HEK293 (cell line): ENCODE measurements at regions not wholly inside any gene's neighbourhood (a gene's known extent, or its start where the extent isn't known, plus 50 kb on each side); places are given as distances from the start of the nearest gene placed in this dataset.

ENCODE experiments used
- CTCF ChIA-PET: fragments of 350-600 bp; formaldehyde crosslinking; extraction: SDS; loops from one replicate; lab custom pipeline; 2021; ENCODE audit warnings: antibody characterized with exemption; lab: Yijun Ruan, JAX
- POLR2A ChIA-PET: fragments of 300-600 bp; formaldehyde crosslinking; extraction: SDS; loops from one replicate; lab custom pipeline; 2020; ENCODE audit warnings: antibody characterized with exemption, inconsistent platforms; lab: Yijun Ruan, JAX
- H3K27ac ChIP-seq: fragments of 200-500 bp; sonication (Bioruptor generic); 2 replicates; pipeline ENCODE4 v1.5.1; 2014; ENCODE audit warnings: low read depth, low read length, control low read depth, inconsistent platforms; ENCODE audit errors: extremely low read depth
- H3K36me3 ChIP-seq, 2 experiments: fragments of 200-500 bp in 1 of 2; sonication (Bioruptor generic) in 1 of 2; 1 replicate in 1 of 2; 2 replicates in 1 of 2; pipeline ENCODE4 v1.5.1; 2014 to 2017; ENCODE audit warnings: inconsistent platforms in 2 of 2, low read length in 2 of 2; ENCODE audit not compliant: control insufficient read depth in 2 of 2, insufficient read depth in 1 of 2
- H3K4me1 ChIP-seq: fragments of 200-500 bp; sonication (Bioruptor generic); 2 replicates; pipeline ENCODE4 v1.5.1; 2014; ENCODE audit warnings: mild to moderate bottlenecking, low read length, inconsistent platforms; ENCODE audit not compliant: control insufficient read depth, insufficient read depth
- H3K4me3 ChIP-seq: 2 replicates; pipeline ENCODE4 v1.5.1; 2011; ENCODE audit warnings: low read depth, mild to moderate bottlenecking, control low read depth, low read length, moderate library complexity
- H3K9me3 ChIP-seq: fragments of 200-500 bp; sonication (Bioruptor generic); 2 replicates; pipeline ENCODE4 v1.5.1; 2014; ENCODE audit warnings: low read depth, low read length, inconsistent platforms; ENCODE audit not compliant: control insufficient read depth, insufficient read depth
- BCL11B ChIP-seq: fragments of 450-650 bp; formaldehyde crosslinking; IDR thresholded peaks from 2 replicates; pipeline ENCODE4 v1.5.1; 2016; ENCODE audit warnings: low read depth, missing biosample characterization, missing genetic modification characterization
- FEZF1 ChIP-seq: fragments of 450-650 bp; formaldehyde crosslinking; IDR thresholded peaks from 2 replicates; pipeline ENCODE4 v1.5.1; 2016; ENCODE audit warnings: missing biosample characterization, missing genetic modification characterization
- KLF10 ChIP-seq: fragments of 450-650 bp; IDR thresholded peaks from 2 replicates; pipeline ENCODE4 v1.5.1; 2018; ENCODE audit warnings: missing biosample characterization, mild to moderate bottlenecking, missing genetic modification characterization
- KLF8 ChIP-seq: fragments of 450-650 bp; formaldehyde crosslinking; IDR thresholded peaks from 2 replicates; pipeline ENCODE4 v1.5.1; 2016; ENCODE audit warnings: missing biosample characterization, missing genetic modification characterization
- KLF9 ChIP-seq: fragments of 450-650 bp; formaldehyde crosslinking; IDR thresholded peaks from 2 replicates; pipeline ENCODE4 v1.5.1; 2016; ENCODE audit warnings: missing biosample characterization, missing genetic modification characterization, low read depth
- ZFP69B ChIP-seq: fragments of 450-650 bp; formaldehyde crosslinking; IDR thresholded peaks from 2 replicates; pipeline ENCODE4 v1.5.1; 2016; ENCODE audit warnings: missing biosample characterization, missing genetic modification characterization
- ZNF155 ChIP-seq: fragments of 450-650 bp; formaldehyde crosslinking; IDR thresholded peaks from 2 replicates; pipeline ENCODE4 v1.5.1; 2016; ENCODE audit warnings: missing biosample characterization, missing genetic modification characterization
- ZNF202 ChIP-seq: fragments of 450-650 bp; formaldehyde crosslinking; IDR thresholded peaks from 2 replicates; pipeline ENCODE4 v1.5.1; 2016; ENCODE audit warnings: missing biosample characterization, missing genetic modification characterization, borderline replicate concordance
- ZNF341 ChIP-seq: fragments of 450-650 bp; formaldehyde crosslinking; IDR thresholded peaks from 2 replicates; pipeline ENCODE4; 2016; ENCODE audit warnings: low read depth, missing biosample characterization, missing genetic modification characterization
- ZNF366 ChIP-seq: fragments of 450-650 bp; formaldehyde crosslinking; conservative IDR thresholded peaks from 2 replicates; pipeline ENCODE4 v1.5.1; 2016; ENCODE audit warnings: missing biosample characterization, missing genetic modification characterization
- ZNF530 ChIP-seq: fragments of 450-650 bp; formaldehyde crosslinking; IDR thresholded peaks from 2 replicates; pipeline ENCODE4 v1.5.1; 2016; ENCODE audit warnings: low read depth, missing biosample characterization, missing genetic modification characterization
- ZNF621 ChIP-seq: fragments of 450-650 bp; formaldehyde crosslinking; IDR thresholded peaks from 2 replicates; pipeline ENCODE4 v1.5.1; 2017; ENCODE audit warnings: missing biosample characterization, missing genetic modification characterization
- ZNF747 ChIP-seq: fragments of 450-650 bp; formaldehyde crosslinking; IDR thresholded peaks from 2 replicates; pipeline ENCODE4 v1.5.1; 2016; ENCODE audit warnings: missing biosample characterization, missing genetic modification characterization
- ZNF76 ChIP-seq: fragments of 450-650 bp; formaldehyde crosslinking; IDR thresholded peaks from 2 replicates; pipeline ENCODE4; 2016; ENCODE audit warnings: low read depth, missing biosample characterization, missing genetic modification characterization, borderline replicate concordance
- TF ChIP-seq, protein P1 (sequence below): fragments of 450-650 bp; formaldehyde crosslinking; IDR thresholded peaks from 2 replicates; pipeline ENCODE4 v1.5.1; 2016; ENCODE audit warnings: missing biosample characterization, missing genetic modification characterization
- TF ChIP-seq, protein P2 (sequence below): fragments of 450-650 bp; formaldehyde crosslinking; IDR thresholded peaks from 2 replicates; pipeline ENCODE4 v1.5.1; 2016; ENCODE audit warnings: missing biosample characterization, missing genetic modification characterization

DNA sequence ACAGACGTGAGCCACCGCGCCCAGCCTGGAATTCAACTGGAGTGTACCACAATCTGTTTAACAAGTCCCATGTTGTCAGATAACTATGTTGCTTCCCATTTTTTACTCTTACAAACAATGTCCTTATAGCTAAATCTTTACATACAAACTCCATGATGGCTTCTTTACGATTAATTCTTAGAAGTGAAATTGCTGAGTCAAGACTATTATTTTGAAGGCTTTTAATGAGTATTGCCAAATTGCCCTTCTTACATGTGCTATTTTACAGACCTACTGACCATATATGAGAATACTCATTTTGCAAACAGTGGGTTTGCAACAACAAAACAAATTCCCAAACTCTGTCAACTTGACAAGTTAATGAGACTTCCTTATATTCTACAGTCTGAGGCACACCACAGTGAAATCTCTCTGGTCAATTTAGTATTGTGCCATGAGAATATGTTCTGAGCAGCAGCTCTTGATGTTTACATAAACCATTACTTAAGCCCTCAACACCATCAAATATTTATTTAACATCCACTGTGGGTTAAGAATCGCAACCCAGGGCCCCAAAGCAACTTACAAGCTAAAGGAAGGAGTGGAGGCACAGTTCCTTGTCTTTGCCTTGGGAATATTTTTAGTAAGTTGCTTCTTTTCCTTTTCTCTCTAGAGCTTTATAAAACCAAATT lies 128.5 kb downstream of the SPRY1 start:
- ChIA-PET CTCF (interaction anchor here (0.6 kb wide), 1 partner anchor 135 kb away, joined by 3 read pairs; no protein-coding TSS in a partner anchor), POLR2A (no interaction called here)
- Histone ChIP-seq H3K4me1 (no peaks in the 10 kb centered on the region), H3K27ac (no peak overlapping the region), H3K9me3 (no peaks in the 10 kb centered on the region), H3K36me3 (no peaks in the 10 kb centered on the region), H3K4me3 (no peak overlapping the region)
- TF ChIP-seq ZFP69B, result no peak
- no peak for TF ChIP-seq BCL11B (tag by site-specific recombination)
- TF ChIP-seq ZNF76 (tag by site-specific recombination), result no peak
- TF ChIP-seq ZNF747, result no peak
- TF ChIP-seq, all 188 proteins: peak for 0

DNA sequence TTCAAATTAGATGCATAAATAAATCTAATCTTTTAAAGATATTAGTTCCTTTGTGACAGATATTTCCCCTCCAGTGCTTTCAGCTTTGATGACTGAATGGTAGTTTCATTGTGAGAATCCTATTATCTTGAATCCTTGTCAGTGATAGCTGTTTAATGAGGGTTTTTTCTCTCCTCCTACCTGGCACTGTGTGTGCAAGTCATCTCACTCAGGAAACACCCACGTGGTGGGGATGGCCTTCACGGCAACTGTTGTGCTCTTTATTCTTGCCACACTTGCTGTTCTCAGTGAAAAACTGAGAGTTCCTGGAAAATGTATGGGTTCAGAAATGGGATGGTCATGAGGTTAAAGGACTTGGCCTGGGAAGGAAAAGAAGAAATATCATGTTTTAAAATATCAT lies 129.9 kb downstream of the SPRY1 start:
- CTCF ChIA-PET, result no interaction called here
- H3K4me1 ChIP-seq, result no peaks in the 10 kb centered on the region
- H3K36me3 ChIP-seq, result no peaks in the 10 kb centered on the region
- no peaks in the 10 kb centered on the region for H3K9me3 ChIP-seq
- TF ChIP-seq ZNF621 (tag by site-specific recombination) (no peak), KLF10 (tag by site-specific recombination) (no peak), KLF9 (tag by site-specific recombination) (no peak), KLF8 (tag by site-specific recombination) (no peak), ZNF76 (tag by site-specific recombination) (no peak), BCL11B (tag by site-specific recombination) (no peak), ZNF155 (no peak), ZNF341 (no peak), ZNF202 (no peak)
- TF ChIP-seq, protein P1, sequence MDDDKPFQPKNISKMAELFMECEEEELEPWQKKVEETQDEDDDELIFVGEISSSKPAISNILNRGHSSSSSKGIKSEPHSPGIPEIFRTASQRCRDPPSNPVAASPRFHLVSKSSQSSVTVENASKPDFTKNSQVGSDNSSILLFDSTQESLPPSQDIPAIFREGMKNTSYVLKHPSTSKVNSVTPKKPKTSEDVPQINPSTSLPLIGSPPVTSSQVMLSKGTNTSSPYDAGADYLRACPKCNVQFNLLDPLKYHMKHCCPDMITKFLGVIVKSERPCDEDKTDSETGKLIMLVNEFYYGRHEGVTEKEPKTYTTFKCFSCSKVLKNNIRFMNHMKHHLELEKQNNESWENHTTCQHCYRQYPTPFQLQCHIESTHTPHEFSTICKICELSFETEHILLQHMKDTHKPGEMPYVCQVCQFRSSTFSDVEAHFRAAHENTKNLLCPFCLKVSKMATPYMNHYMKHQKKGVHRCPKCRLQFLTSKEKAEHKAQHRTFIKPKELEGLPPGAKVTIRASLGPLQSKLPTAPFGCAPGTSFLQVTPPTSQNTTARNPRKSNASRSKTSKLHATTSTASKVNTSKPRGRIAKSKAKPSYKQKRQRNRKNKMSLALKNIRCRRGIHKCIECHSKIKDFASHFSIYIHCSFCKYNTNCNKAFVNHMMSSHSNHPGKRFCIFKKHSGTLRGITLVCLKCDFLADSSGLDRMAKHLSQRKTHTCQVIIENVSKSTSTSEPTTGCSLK, result no peak
- TF ChIP-seq, protein P2, sequence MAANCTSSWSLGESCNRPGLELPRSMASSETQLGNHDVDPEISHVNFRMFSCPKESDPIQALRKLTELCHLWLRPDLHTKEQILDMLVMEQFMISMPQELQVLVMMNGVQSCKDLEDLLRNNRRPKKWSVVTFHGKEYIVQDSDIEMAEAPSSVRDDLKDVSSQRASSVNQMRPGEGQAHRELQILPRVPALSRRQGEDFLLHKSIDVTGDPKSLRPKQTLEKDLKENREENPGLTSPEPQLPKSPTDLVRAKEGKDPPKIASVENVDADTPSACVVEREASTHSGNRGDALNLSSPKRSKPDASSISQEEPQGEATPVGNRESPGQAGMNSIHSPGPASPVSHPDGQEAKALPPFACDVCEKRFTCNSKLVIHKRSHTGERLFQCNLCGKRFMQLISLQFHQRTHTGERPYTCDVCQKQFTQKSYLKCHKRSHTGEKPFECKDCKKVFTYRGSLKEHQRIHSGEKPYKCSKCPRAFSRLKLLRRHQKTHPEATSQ (tag by site-specific recombination), result no peak
- no peak overlapping the region for H3K27ac ChIP-seq
- no peak overlapping the region for H3K4me3 ChIP-seq
- POLR2A ChIA-PET, result no interaction called here

DNA sequence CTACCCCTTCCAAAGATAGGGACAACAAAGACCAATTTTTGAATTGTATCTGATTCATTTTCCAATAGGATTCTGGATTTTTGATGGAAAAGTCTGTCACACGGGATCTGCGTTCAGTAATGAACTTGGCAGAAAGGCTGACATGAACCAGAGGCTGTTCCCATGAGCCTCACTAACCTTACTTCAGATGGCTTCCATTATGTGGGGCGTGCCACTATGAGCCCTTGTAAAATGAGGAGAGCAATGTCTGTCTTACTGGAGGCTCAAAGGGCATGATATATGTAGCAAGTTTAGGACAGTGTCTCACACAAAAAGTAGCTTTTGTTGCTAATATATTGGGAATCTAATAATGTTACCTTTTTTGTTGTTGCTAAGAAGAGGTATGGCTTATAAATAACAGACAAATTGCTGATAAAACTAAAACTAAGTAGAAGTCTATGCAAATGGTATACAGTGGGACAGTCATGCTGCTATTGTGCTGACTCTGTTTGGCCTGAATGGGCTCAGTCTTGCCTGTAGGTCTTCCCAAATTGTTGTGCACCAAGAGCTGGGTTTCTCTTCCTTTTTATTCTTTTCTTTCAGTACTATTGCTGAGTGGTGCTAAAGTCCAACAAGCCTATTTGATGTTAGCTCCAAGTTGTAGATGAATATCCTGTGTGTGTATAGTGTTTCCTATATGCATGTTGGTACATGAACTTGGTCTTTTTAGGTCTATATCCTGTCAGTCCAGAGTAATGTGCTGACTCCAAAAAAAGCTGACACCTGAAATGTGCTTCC lies 132.1 kb downstream of the SPRY1 start:
- ChIA-PET CTCF (no interaction called here), POLR2A (no interaction called here)
- Histone ChIP-seq H3K27ac (no peak overlapping the region), H3K4me3 (no peak overlapping the region), H3K36me3 (no peaks in the 10 kb centered on the region), H3K9me3 (no peaks in the 10 kb centered on the region), H3K4me1 (no peaks in the 10 kb centered on the region)
- no peak for TF ChIP-seq ZNF530 (tag by site-specific recombination)
- TF ChIP-seq FEZF1 (tag by site-specific recombination), result no peak
- TF ChIP-seq ZNF366 (tag by site-specific recombination), result no peak
- TF ChIP-seq, all 188 proteins: peak for 0
